ENCODE measurements at regions not wholly inside any gene's neighbourhood (a gene's known extent, or its start where the extent isn't known, plus 50 kb on each side); places are given as distances from the start of the nearest gene placed in this dataset.

GRCh38 chr2:240293557-240294461 lies 141.7 kb upstream of the GPC1 start:
- Mint-ChIP-seq H3K27me3 (ENCODE audit: low read depth) (no peaks in the 10 kb centered on the region), H3K36me3 (ENCODE audit: low read depth) (no peaks in the 10 kb centered on the region), H3K4me1 (ENCODE audit: low read depth) (peaks cover 29% of the 10 kb centered on the region), H3K9me3 (ENCODE audit: low read depth) (no peaks in the 10 kb centered on the region), H3K4me3 (ENCODE audit: unreplicated experiment) (no peak overlapping the region), H3K27ac (ENCODE audit: unreplicated experiment) (no peak overlapping the region)
- DNase-seq (ENCODE audit: low spot score), result no peak
- TF ChIP-seq CTCF (IDR thresholded peaks at IDR 0.05), result no peak

GRCh38 chr2:240294514-240294913 lies 140.9 kb upstream of the GPC1 start:
- H3K27ac Mint-ChIP-seq (ENCODE audit: unreplicated experiment), result no peak overlapping the region
- no peak for DNase-seq (ENCODE audit: low spot score)
- TF ChIP-seq CTCF (IDR thresholded peaks at IDR 0.05), result no peak
- no peaks in the 10 kb centered on the region for H3K9me3 Mint-ChIP-seq (ENCODE audit: low read depth)
- H3K4me1 Mint-ChIP-seq (ENCODE audit: low read depth), result peaks cover 35% of the 10 kb centered on the region
- no peak overlapping the region for H3K4me3 Mint-ChIP-seq (ENCODE audit: unreplicated experiment)
- no peaks in the 10 kb centered on the region for H3K36me3 Mint-ChIP-seq (ENCODE audit: low read depth)
- H3K27me3 Mint-ChIP-seq (ENCODE audit: low read depth), result no peaks in the 10 kb centered on the region

- no peak for DNase-seq (ENCODE audit: low spot score)
- TF ChIP-seq CTCF (IDR thresholded peaks at IDR 0.05), result no peak
- no peak overlapping the region for H3K27ac Mint-ChIP-seq (ENCODE audit: unreplicated experiment)
- H3K4me1 Mint-ChIP-seq (ENCODE audit: low read depth), result peaks cover 44% of the 10 kb centered on the region
- H3K27me3 Mint-ChIP-seq (ENCODE audit: low read depth), result no peaks in the 10 kb centered on the region
- H3K36me3 Mint-ChIP-seq (ENCODE audit: low read depth), result no peaks in the 10 kb centered on the region
- peak overlapping the region; percentile 20 for H3K4me3 Mint-ChIP-seq (ENCODE audit: unreplicated experiment)
- no peaks in the 10 kb centered on the region for H3K9me3 Mint-ChIP-seq (ENCODE audit: low read depth)
Observed at GRCh38 chr2:240295256-240296103, 140.0 kb upstream of the GPC1 start.

- no peaks in the 10 kb centered on the region for H3K9me3 Mint-ChIP-seq (ENCODE audit: low read depth)
- no peaks in the 10 kb centered on the region for H3K27me3 Mint-ChIP-seq (ENCODE audit: low read depth)
- H3K27ac Mint-ChIP-seq (ENCODE audit: unreplicated experiment), result no peak overlapping the region
- no peak for DNase-seq (ENCODE audit: low spot score)
- TF ChIP-seq CTCF (IDR thresholded peaks at IDR 0.05), result no peak
- H3K36me3 Mint-ChIP-seq (ENCODE audit: low read depth), result no peaks in the 10 kb centered on the region
- H3K4me1 Mint-ChIP-seq (ENCODE audit: low read depth), result peaks cover 49% of the 10 kb centered on the region
- no peak overlapping the region for H3K4me3 Mint-ChIP-seq (ENCODE audit: unreplicated experiment)
Observed at GRCh38 chr2:240296104-240296406, 139.4 kb upstream of the GPC1 start.

- no peaks in the 10 kb centered on the region for H3K27me3 Mint-ChIP-seq (ENCODE audit: low read depth)
- no peak for DNase-seq (ENCODE audit: low spot score)
- no peaks in the 10 kb centered on the region for H3K36me3 Mint-ChIP-seq (ENCODE audit: low read depth)
- no peaks in the 10 kb centered on the region for H3K9me3 Mint-ChIP-seq (ENCODE audit: low read depth)
- no peak overlapping the region for H3K4me3 Mint-ChIP-seq (ENCODE audit: unreplicated experiment)
- peaks cover 44% of the 10 kb centered on the region for H3K4me1 Mint-ChIP-seq (ENCODE audit: low read depth)
- no peak for TF ChIP-seq CTCF (IDR thresholded peaks at IDR 0.05)
- H3K27ac Mint-ChIP-seq (ENCODE audit: unreplicated experiment), result no peak overlapping the region
Observed at GRCh38 chr2:240296476-240297255, 138.8 kb upstream of the GPC1 start.
